IMR-90 (cell line): ENCODE measurements at regions not wholly inside any gene's neighbourhood (a gene's known extent, or its start where the extent isn't known, plus 50 kb on each side); places are given as distances from the start of the nearest gene placed in this dataset.

Experiments used
- CEBPB ChIP-seq: IDR thresholded peaks from 2 replicates; pipeline ENCODE4 v1.6.1; 2012; ENCODE audit warnings: low read depth, low read length, improper control_type of control experiment
- CHD1 ChIP-seq: IDR thresholded peaks from 2 replicates; pipeline ENCODE4 v1.6.1; 2012; ENCODE audit warnings: low read depth, low read length, improper control_type of control experiment
- CTCF ChIP-seq: conservative IDR thresholded peaks from 2 replicates; pipeline ENCODE4 v1.5.1; 2012; ENCODE audit warnings: mild to moderate bottlenecking, low read depth, low read length, improper control_type of control experiment
- ELK1 ChIP-seq: fragments of 150-350 bp; IDR thresholded peaks from 2 replicates; pipeline ENCODE4 v1.6.1; 2016; ENCODE audit warnings: low read depth, mild to moderate bottlenecking, low read length, moderate library complexity, borderline replicate concordance
- FOS ChIP-seq: fragments of 150-350 bp; IDR thresholded peaks from 2 replicates; pipeline ENCODE4 v1.6.1; 2016; ENCODE audit warnings: low read depth, low read length
- NFE2L2 ChIP-seq: fragments of 150-350 bp; IDR thresholded peaks from 2 replicates; pipeline ENCODE4 v1.6.1; 2016; ENCODE audit warnings: low read depth, mild to moderate bottlenecking, low read length
- POLR2A ChIP-seq: IDR thresholded peaks from 2 replicates; pipeline ENCODE4 v1.6.1; 2012; ENCODE audit warnings: mild to moderate bottlenecking, low read depth, low read length
- RAD21 ChIP-seq: IDR thresholded peaks from 2 replicates; pipeline ENCODE4 v1.6.1; 2012; ENCODE audit warnings: low read length, improper control_type of control experiment
- RCOR1 ChIP-seq: IDR thresholded peaks from 2 replicates; pipeline ENCODE4 v1.6.1; 2012; ENCODE audit warnings: mild to moderate bottlenecking, low read length, improper control_type of control experiment; ENCODE audit not compliant: insufficient replicate concordance
- USF2 ChIP-seq: fragments of 150-350 bp; IDR thresholded peaks from 2 replicates; pipeline ENCODE4 v1.6.1; 2017; ENCODE audit warnings: mild to moderate bottlenecking, antibody characterized with exemption, low read length, low read depth

GRCh38 chr5:101458587-101458986 lies 555.5 kb upstream of the ST8SIA4 start:
- no peak for TF ChIP-seq ELK1
- no peak for TF ChIP-seq NFE2L2
- TF ChIP-seq CTCF = no peak
- no peak for TF ChIP-seq RAD21
- TF ChIP-seq USF2 = no peak
- no peak for TF ChIP-seq POLR2A
- no peak for TF ChIP-seq FOS
- no peak for TF ChIP-seq RCOR1
- TF ChIP-seq CEBPB = no peak
- no peak for TF ChIP-seq CHD1
